Esophagus (tissue), 2 donors: ENCODE measurements at regions not wholly inside any gene's neighbourhood (a gene's known extent, or its start where the extent isn't known, plus 50 kb on each side); places are given as distances from the start of the nearest gene placed in this dataset.

Experiments used
- H3K27ac ChIP-seq, 2 donors: one replicate each; pipeline ENCODE4 v1.5.1; 2013; ENCODE audit warnings: low read depth in 2 of 2, mild to moderate bottlenecking in 2 of 2, inconsistent platforms in 1 of 2, low read length in 1 of 2, moderate library complexity in 1 of 2
- H3K27me3 ChIP-seq, 2 donors: one replicate each; pipeline ENCODE4 v1.6.1; 2013; ENCODE audit warnings: low read length in 2 of 2, control low read depth in 1 of 2, mild to moderate bottlenecking in 1 of 2; ENCODE audit not compliant: insufficient read depth in 2 of 2, control insufficient read depth in 1 of 2
- H3K36me3 ChIP-seq, 2 donors: one replicate each; pipeline ENCODE4 v1.6.1; 2013; ENCODE audit warnings: low read length in 1 of 2; ENCODE audit not compliant: control insufficient read depth in 2 of 2, insufficient read depth in 2 of 2
- H3K4me1 ChIP-seq, 2 donors: one replicate each; pipeline ENCODE4 v1.6.1; 2013; ENCODE audit warnings: low read length in 1 of 2; ENCODE audit not compliant: control insufficient read depth in 2 of 2, insufficient read depth in 2 of 2
- H3K4me3 ChIP-seq, 2 donors: one replicate each; pipeline ENCODE4 v1.5.1; 2013; ENCODE audit warnings: low read length in 2 of 2, mild to moderate bottlenecking in 2 of 2, low read depth in 1 of 2, moderate library complexity in 1 of 2
- H3K9me3 ChIP-seq, 2 donors: one replicate each; pipeline ENCODE4 v1.6.1; 2013; ENCODE audit warnings: mild to moderate bottlenecking in 2 of 2, low read depth in 1 of 2, low read length in 1 of 2, moderate library complexity in 1 of 2; ENCODE audit not compliant: control insufficient read depth in 2 of 2, insufficient read depth in 1 of 2
- WGBS, 2 donors: extraction: QIAGEN DNeasy Blood & Tissue Kit; methylation state at CpG; one replicate each; pipeline ENCODE4 v1.1.7; 2013; 5-methylcytosine and 5-hydroxymethylcytosine counted together
- donor health status: healthy with polysubstance abuse.
- donor health status: Bipolar disorder and iron deficiency.

DNA sequence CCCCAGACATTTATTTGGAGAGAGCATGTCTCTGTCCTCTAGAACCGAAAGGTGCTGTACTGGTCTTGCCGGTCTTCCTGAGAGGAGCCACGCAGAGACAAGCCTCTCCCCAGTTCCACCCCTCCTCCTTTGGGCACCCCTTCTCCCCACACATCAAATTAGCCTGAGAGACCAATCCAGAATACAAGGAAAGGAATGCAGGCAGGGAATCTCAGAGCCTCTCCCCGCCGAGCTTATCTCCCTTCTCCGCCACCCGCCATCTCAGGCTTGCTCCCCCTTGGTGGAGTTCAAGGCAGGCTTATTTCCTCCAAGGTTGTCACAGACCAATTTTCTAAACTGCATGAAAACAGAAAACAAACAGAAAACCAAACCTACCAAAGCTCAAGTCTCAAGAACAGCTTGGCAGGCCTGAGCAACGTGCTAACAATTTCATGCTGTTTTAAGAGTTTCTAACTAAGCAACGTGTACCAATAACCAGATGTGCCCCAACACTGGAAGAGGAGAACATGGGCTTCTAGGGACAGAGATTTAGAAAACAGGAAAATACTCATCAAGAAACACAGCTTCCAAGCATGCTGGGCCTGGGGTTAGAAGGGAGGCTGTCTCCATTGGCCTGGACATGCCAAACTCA lies 124.5 kb upstream of the PKDCC start:
- 68 to 84% methylated on average over 9 of the region's 9 CpGs for WGBS, 2 donors
- H3K9me3 ChIP-seq: no peaks in the 10 kb centered on the region
- H3K4me3 ChIP-seq: no peak overlapping the region
- no peaks in the 10 kb centered on the region for H3K36me3 ChIP-seq
- no peaks in the 10 kb centered on the region for H3K4me1 ChIP-seq
- H3K27ac ChIP-seq: no peak overlapping the region
- H3K27me3 ChIP-seq: no peaks in the 10 kb centered on the region

DNA sequence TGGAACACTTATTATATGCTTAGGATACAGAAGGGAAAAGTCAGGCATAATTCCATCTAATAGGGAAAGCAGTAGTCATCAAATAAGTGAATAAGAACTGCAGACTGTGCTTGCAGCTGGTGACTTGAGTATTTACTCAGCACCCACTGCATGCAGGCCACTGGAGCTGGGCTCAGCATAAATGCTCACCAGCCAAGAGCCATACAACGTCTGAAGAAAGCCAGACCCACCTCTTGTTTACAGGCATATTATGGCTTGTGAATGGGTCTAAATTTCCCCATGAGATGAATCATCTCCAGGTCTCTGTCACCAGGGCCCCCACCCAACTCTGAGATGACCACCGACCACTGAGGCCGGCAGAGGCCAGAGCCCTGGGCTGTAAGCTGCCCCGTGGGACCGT lies 123.8 kb upstream of the PKDCC start:
- Histone ChIP-seq H3K4me1 (no peaks in the 10 kb centered on the region), H3K36me3 (no peaks in the 10 kb centered on the region), H3K27ac (no peak overlapping the region), H3K4me3 (no peak overlapping the region), H3K27me3 (no peaks in the 10 kb centered on the region), H3K9me3 (no peaks in the 10 kb centered on the region)
- 75 to 85% methylated on average over 5 of the region's 5 CpGs for WGBS, 2 donors

DNA sequence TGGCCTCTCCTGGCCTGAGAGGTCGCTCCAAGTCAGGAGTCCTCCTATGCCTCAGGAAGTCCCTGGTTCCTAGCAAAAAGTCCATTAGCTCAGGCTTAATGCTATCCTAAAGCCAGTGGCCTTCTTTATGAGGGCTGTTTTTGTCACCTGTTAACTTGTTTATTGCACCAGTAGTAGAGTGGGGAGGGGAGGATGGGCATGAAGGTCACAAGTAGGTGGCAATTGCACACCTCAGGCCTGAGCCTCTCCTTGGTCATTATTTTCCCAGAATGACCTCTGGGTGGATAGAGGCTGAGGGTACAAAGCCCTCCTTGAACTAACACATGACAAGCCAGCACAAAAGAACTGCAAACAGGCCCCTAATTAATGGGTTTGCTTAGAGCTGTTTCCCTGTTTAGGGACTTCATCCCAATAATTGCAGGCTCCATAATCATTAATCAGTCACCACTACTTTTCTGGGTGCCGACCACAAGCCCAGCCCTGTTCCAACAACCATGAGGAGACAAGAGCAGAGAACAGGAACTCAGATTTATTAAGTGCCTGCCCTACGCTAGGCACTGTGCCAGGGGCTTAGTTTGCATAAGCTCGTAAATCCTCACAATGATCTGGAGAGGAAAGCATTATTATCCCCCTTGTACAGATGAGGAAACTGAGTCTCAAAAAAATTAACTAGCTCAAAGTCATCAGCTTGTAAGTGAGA lies 123.0 kb upstream of the PKDCC start:
- H3K36me3 ChIP-seq: no peaks in the 10 kb centered on the region
- H3K9me3 ChIP-seq: no peaks in the 10 kb centered on the region
- no peak overlapping the region for H3K27ac ChIP-seq
- no peak overlapping the region for H3K4me3 ChIP-seq
- no peaks in the 10 kb centered on the region for H3K4me1 ChIP-seq
- no peaks in the 10 kb centered on the region for H3K27me3 ChIP-seq
- WGBS, 2 donors: 56 to 64% methylated on average over 4 of the region's 4 CpGs

DNA sequence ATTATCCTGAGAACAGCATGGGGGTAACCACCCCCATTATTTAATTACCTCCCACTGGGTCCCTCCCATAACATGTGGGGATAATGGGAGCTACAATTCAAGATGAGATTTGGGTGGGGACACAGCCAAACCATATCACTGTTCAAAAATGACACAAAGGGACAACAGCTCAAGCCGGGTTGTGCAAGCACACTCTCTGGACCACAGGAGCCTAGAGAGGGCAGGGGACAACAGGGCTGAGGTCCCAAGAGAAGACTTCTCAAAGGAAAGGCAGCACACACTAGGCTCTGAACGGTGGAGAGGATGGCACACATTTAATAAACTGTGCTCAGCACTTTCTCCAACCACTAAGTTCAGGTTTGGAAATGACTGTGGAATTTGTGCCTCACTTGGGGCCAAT lies 122.1 kb upstream of the PKDCC start:
- Histone ChIP-seq H3K27ac (no peak overlapping the region), H3K4me3 (no peak overlapping the region), H3K9me3 (no peaks in the 10 kb centered on the region), H3K27me3 (no peaks in the 10 kb centered on the region), H3K36me3 (no peaks in the 10 kb centered on the region), H3K4me1 (no peaks in the 10 kb centered on the region)
- 61 to 85% methylated on average over 2 of the region's 2 CpGs for WGBS, 2 donors

DNA sequence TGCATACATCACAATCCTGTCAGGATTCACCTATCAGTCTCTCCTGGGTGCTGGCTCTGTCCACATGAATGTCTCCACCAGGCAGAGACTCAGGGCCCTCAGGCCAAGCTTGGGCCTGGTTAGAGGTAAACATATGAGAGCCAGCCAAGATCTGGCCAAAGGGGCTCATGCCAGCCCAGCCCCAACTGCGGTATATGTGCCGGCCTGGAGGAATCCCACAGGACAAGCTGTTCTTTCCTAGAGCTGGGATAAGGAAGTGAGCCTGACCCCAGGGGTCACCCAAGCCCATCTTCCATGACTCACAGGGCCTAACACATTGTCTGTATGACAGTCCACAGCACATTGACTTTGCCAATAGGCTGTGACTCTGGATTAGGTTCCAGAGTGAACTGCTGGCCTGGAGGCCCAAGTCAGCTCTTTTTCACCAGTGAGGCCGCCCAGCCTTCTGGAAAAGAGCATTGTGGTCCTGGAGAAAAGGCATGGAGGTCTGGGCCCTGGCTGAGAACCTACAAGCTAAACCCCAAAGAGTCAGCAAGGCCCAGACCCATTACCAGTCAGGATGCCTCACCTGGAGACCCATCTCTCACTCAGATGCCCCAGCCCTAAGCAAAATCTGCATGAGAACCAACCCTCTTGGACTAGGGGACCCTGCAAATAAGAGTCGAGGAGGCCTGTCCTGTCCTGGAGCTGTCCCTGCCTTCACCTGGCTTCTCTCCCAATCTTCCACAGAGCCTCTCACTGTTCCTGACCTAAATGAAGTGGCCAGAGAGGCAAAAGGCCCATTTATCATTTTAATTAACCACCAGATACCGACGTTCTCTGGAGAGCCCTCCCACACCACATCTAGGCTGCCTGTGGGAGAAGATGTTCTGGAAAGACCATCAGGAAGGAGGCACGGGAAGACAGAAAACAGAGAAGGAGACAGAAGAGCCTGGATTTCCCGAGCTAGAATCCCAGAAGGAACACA lies 120.9 kb upstream of the PKDCC start:
- Histone ChIP-seq H3K27ac (no peak overlapping the region), H3K9me3 (no peaks in the 10 kb centered on the region), H3K27me3 (no peaks in the 10 kb centered on the region), H3K36me3 (no peaks in the 10 kb centered on the region), H3K4me1 (no peaks in the 10 kb centered on the region), H3K4me3 (no peak overlapping the region)
- WGBS, 2 donors: 75 to 81% methylated on average over 8 of the region's 8 CpGs

DNA sequence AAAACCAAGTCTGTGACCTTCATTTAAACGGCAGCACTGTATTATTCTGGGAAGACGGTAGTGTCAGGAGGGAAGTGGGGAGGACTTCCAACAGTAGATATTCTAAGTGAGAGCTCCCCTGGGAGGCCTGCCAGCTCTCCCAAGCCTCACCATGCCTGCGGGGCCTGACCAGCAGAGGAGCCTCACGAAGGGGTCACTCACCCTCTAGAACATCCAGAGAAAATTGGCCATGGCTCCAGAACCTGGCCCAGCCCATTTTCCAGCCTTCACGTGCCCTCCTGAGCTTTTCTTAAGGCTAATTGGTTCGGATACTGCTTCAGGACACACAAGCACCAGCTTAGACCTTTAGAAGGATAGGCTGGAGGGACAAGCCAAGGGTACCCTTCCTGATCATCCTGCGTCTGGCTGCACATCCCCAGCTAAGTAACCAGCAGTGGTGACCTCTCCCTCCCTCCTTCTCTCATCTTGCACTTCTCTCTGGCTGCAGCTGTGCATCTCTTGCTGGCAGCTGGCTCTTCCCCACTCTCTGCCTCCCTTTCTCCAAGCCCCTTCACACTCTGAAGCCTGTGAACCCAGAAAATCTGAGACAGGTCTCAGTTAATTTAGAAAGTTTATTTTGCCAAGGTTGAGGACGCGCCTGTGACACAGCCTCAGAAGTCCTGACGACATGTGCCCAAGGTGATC lies 120.1 kb upstream of the PKDCC start:
- Histone ChIP-seq H3K36me3 (no peaks in the 10 kb centered on the region), H3K27me3 (no peaks in the 10 kb centered on the region), H3K27ac (no peak overlapping the region), H3K4me1 (no peaks in the 10 kb centered on the region), H3K4me3 (no peak overlapping the region), H3K9me3 (no peaks in the 10 kb centered on the region)
- WGBS, 2 donors: 67 to 71% methylated on average over 10 of the region's 10 CpGs

DNA sequence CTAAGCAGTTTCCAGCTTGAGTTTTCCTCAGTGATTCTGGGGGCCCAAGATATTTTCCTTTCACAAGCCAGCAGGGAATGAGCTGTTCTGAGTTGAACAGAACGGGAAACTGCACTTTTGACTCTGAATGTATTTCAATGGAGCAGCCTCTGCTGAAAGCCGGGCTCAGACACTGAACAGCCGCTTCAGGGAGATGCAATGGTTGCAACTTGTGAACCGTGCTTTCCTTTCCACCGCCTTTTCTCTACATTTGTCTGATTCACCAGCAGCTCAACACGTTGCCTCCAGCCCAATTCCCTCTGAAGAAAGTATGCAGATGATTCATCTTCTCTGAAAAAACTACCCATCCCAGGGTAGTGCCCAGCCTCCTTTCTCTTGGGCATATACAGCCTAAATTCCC lies 119.3 kb upstream of the PKDCC start:
- H3K4me3 ChIP-seq: no peak overlapping the region
- no peak overlapping the region for H3K27ac ChIP-seq
- no peaks in the 10 kb centered on the region for H3K36me3 ChIP-seq
- 43 to 60% methylated on average over 6 of the region's 6 CpGs for WGBS, 2 donors
- no peaks in the 10 kb centered on the region for H3K27me3 ChIP-seq
- H3K4me1 ChIP-seq: no peaks in the 10 kb centered on the region
- no peaks in the 10 kb centered on the region for H3K9me3 ChIP-seq

DNA sequence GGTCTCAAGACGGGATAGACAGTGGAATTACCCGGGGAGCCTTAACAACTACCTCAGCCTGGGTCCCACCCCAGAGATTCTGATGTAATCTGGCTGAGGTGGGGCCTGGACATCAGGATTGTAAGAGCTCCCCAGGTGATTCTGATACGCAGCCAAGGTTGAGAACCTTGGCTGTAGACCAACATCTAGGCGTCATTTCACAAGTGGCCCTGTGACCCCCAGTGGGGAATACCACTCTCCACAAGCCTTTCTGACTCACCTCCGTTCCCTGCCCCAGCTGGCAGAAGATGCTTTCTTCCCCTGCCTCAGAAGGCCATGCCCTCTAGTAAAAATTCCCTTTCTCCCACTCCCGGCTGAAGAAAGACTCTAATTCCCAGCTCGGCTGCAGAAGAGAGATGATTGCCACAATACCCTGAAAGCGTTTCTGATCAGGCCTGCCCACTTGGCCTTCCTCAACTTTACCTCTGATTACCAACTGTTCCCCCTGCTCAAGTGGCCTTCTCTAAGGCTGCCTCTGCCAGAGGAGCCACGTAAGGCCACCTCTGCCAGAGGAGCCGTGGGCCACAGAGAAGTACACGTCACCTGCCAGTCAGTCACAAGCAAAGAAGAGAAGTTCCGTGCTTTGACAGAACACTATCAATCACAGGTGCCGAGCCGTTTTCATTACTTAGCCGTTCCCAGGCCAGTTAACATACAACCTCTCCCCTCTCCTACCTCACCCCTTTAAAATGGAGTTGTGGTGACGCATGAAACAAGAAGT lies 116.8 kb upstream of the PKDCC start:
- WGBS, 2 donors: 71 to 77% methylated on average over 16 of the region's 16 CpGs
- no peak overlapping the region for H3K4me3 ChIP-seq
- no peaks in the 10 kb centered on the region for H3K36me3 ChIP-seq
- H3K4me1 ChIP-seq: no peaks in the 10 kb centered on the region
- H3K27ac ChIP-seq: no peak overlapping the region
- no peaks in the 10 kb centered on the region for H3K9me3 ChIP-seq
- H3K27me3 ChIP-seq: no peaks in the 10 kb centered on the region
